ENCODE measurements at regions not wholly inside any gene's neighbourhood (a gene's known extent, or its start where the extent isn't known, plus 50 kb on each side); places are given as distances from the start of the nearest gene placed in this dataset.

GRCh38 chr2:67917332-67918054 lies 145.3 kb downstream of the C1D start:
- FAIRE-seq (peak; percentile 71), DNase-seq (ENCODE audit: low read depth, low spot score) (peak; percentile 90)
- dilution Hi-C loops (cut with MboI; ENCODE audit: extremely low pct_ligation_motif_present, low sequenced_read_pairs), result no loop called here
- intact Hi-C loops (cut with micrococcal nuclease), result loop anchor here (1.0 to 5.0 kb wide), 8 partner anchors 45 to 1483 kb away; partner anchors contain the start of gene MEIS1
- Histone ChIP-seq H3K9ac (replicated peaks; ENCODE audit: extremely low read depth, insufficient read depth, low read length) (peak overlapping the region; percentile 81), H3K79me2 (ENCODE audit: control insufficient read depth, insufficient read depth, low read length) (no peaks in the 10 kb centered on the region), H3K4me2 (ENCODE audit: insufficient read depth, low read length) (peak overlapping the region; percentile 62), H3K9me3 (replicated peaks; ENCODE audit: control insufficient read depth, insufficient read depth, low read length) (no peaks in the 10 kb centered on the region), H2AFZ (ENCODE audit: low read depth, low read length) (peak overlapping the region; percentile 25), H3K36me3 (ENCODE audit: control insufficient read depth in 2 of 2, extremely low read depth in 1 of 2, insufficient read depth in 2 of 2, low read length in 2 of 2) (no peaks in the 10 kb centered on the region), H3K9me1 (replicated peaks; ENCODE audit: control insufficient read depth, extremely low read depth, insufficient read depth, low read length) (no peaks in the 10 kb centered on the region), H3K4me3 (replicated peaks in 1 of 3; ENCODE audit: insufficient read depth in 1 of 3, low read depth in 1 of 3, low read length in 3 of 3) (no peak overlapping the region), H4K20me1 (replicated peaks; ENCODE audit: control insufficient read depth, extremely low read depth, insufficient read depth, low read length) (no peaks in the 10 kb centered on the region), H3K27me3 (ENCODE audit: control insufficient read depth in 2 of 2, insufficient read depth in 2 of 2, low read length in 2 of 2) (no peaks in the 10 kb centered on the region), H3K27ac (ENCODE audit: insufficient read depth, low read depth, low read length) (peak overlapping the region; percentile 96), H3K4me1 (ENCODE audit: control insufficient read depth, extremely low read depth, insufficient read depth, low read length) (peaks cover 28% of the 10 kb centered on the region)
- peak; percentile 56 for TF ChIP-seq GATA2 (IDR thresholded peaks at IDR 0.05; ENCODE audit: insufficient read depth, insufficient read length, low read depth, low read length)
- no peak for TF ChIP-seq POLR2A (IDR thresholded peaks at IDR 0.05; ENCODE audit: low read depth, low read length)
- TF ChIP-seq FOS (IDR thresholded peaks at IDR 0.05; ENCODE audit: borderline replicate concordance, insufficient read depth, low read length), result peak; percentile 14
- TF ChIP-seq JUN (IDR thresholded peaks at IDR 0.05; ENCODE audit: borderline replicate concordance, insufficient read depth, insufficient read length, low read depth), result peak; percentile 86
- peak; percentile 58 for TF ChIP-seq POLR2AphosphoS5 (IDR thresholded peaks at IDR 0.05; ENCODE audit: insufficient read depth, low read depth, low read length)
- TF ChIP-seq CTCF (IDR thresholded peaks at IDR 0.05; ENCODE audit: extremely low read depth in 1 of 2, insufficient read depth in 1 of 2, low read depth in 1 of 2, low read length in 2 of 2), result no peak
- BruUV-seq (replicated peaks), result TSS peak; percentile 82
- ChIA-PET CTCF (interaction anchor here (0.5 to 3.7 kb wide), 8 partner anchors 22 to 184 kb away, joined by 3 to 32 read pairs (median 5); no protein-coding TSS in a partner anchor), POLR2A (interaction anchor here (0.7 to 1.3 kb wide), 2 partner anchors 45 to 1490 kb away, joined by 4 to 10 read pairs; no protein-coding TSS in a partner anchor)
